ENCODE measurements at regions not wholly inside any gene's neighbourhood (a gene's known extent, or its start where the extent isn't known, plus 50 kb on each side); places are given as distances from the start of the nearest gene placed in this dataset.

GRCh38 chr2:106270471-106270891 lies 76.4 kb upstream of the UXS1 start:
- TF ChIP-seq NR2C2 (CRISPR knock-in tag; IDR thresholded peaks at IDR 0.05) (no peak), NR2C2 (tag; IDR thresholded peaks at IDR 0.05) (no peak), HNRNPH1 (optimal IDR thresholded peaks at IDR 0.05; ENCODE audit: low read depth, low read length) (no peak), HNRNPUL1 (IDR thresholded peaks at IDR 0.05; ENCODE audit: low read length) (no peak), ZBTB12 (CRISPR knock-in tag; IDR thresholded peaks at IDR 0.05) (no peak), ZBTB17 (CRISPR knock-in tag; IDR thresholded peaks at IDR 0.05) (no peak), RCOR1 (IDR thresholded peaks at IDR 0.05; ENCODE audit: borderline replicate concordance in 1 of 2, low read depth in 2 of 2, low read length in 2 of 2) (no peak), NRF1 (conservative IDR thresholded peaks at IDR 0.05 in 1 of 2, IDR thresholded peaks at IDR 0.05 in 1 of 2) (no peak), POLR2A (conservative IDR thresholded peaks at IDR 0.05) (no peak), ESRRA (IDR thresholded peaks at IDR 0.05; ENCODE audit: borderline replicate concordance, low read depth) (no peak), ZNF239 (CRISPR knock-in tag; IDR thresholded peaks at IDR 0.05) (no peak), E2F6 (IDR thresholded peaks at IDR 0.05; ENCODE audit: borderline replicate concordance in 1 of 2, extremely low read depth in 1 of 2, insufficient read depth in 1 of 2, insufficient read length in 1 of 2, low read depth in 1 of 2, low read length in 1 of 2, poor library complexity in 1 of 2, severe bottlenecking in 1 of 2) (no peak)

All from K562 (cell line).